ENCODE measurements at regions not wholly inside any gene's neighbourhood (a gene's known extent, or its start where the extent isn't known, plus 50 kb on each side); places are given as distances from the start of the nearest gene placed in this dataset.

GRCh38 chr5:29185558-29185957 is 2007.9 kb upstream of the CDH6 start:
- Histone ChIP-seq H4K20me1 (ENCODE audit: insufficient read depth) (no peaks in the 10 kb centered on the region), H3K36me3 (ENCODE audit: insufficient read depth) (no peaks in the 10 kb centered on the region), H3K4me1 (ENCODE audit: low read depth, poor library complexity, severe bottlenecking) (no peaks in the 10 kb centered on the region), H2AFZ (ENCODE audit: low read depth) (no peak overlapping the region), H3K4me3 (IDR thresholded peaks at IDR 0.05; ENCODE audit: insufficient read depth, low read depth, low read length) (no peak overlapping the region), H3K27ac (no peak overlapping the region), H3K4me2 (no peak overlapping the region), H3K79me2 (ENCODE audit: insufficient read depth, low read depth) (no peaks in the 10 kb centered on the region), H3K27me3 (ENCODE audit: insufficient read depth, low read depth) (no peaks in the 10 kb centered on the region), H3K9ac (no peak overlapping the region)
- no peak for TF ChIP-seq CTCF (conservative IDR thresholded peaks at IDR 0.05; ENCODE audit: low read depth, low read length)

- no peaks in the 10 kb centered on the region for H3K79me2 ChIP-seq (ENCODE audit: insufficient read depth, low read depth)
- no peak for TF ChIP-seq CTCF (conservative IDR thresholded peaks at IDR 0.05; ENCODE audit: low read depth, low read length)
- H3K9ac ChIP-seq = no peak overlapping the region
- no peaks in the 10 kb centered on the region for H3K36me3 ChIP-seq (ENCODE audit: insufficient read depth)
- no peaks in the 10 kb centered on the region for H4K20me1 ChIP-seq (ENCODE audit: insufficient read depth)
- no peak overlapping the region for H3K4me2 ChIP-seq
- no peak overlapping the region for H2AFZ ChIP-seq (ENCODE audit: low read depth)
- H3K27ac ChIP-seq = no peak overlapping the region
- H3K27me3 ChIP-seq (ENCODE audit: insufficient read depth, low read depth) = no peaks in the 10 kb centered on the region
- H3K4me3 ChIP-seq (IDR thresholded peaks at IDR 0.05; ENCODE audit: insufficient read depth, low read depth, low read length) = no peak overlapping the region
- no peaks in the 10 kb centered on the region for H3K4me1 ChIP-seq (ENCODE audit: low read depth, poor library complexity, severe bottlenecking)
Measured at GRCh38 chr5:29175774-29176173, 2017.7 kb upstream of the CDH6 start.

- TF ChIP-seq CTCF (conservative IDR thresholded peaks at IDR 0.05; ENCODE audit: low read depth, low read length) = no peak
- Histone ChIP-seq H2AFZ (ENCODE audit: low read depth) (no peak overlapping the region), H3K27ac (no peak overlapping the region), H3K4me2 (no peak overlapping the region), H3K27me3 (ENCODE audit: insufficient read depth, low read depth) (no peaks in the 10 kb centered on the region), H3K4me1 (ENCODE audit: low read depth, poor library complexity, severe bottlenecking) (no peaks in the 10 kb centered on the region), H3K9ac (no peak overlapping the region), H4K20me1 (ENCODE audit: insufficient read depth) (no peaks in the 10 kb centered on the region; the same call in 1 of the 2 replicates), H3K36me3 (ENCODE audit: insufficient read depth) (no peaks in the 10 kb centered on the region), H3K4me3 (IDR thresholded peaks at IDR 0.05; ENCODE audit: insufficient read depth, low read depth, low read length) (no peak overlapping the region), H3K79me2 (ENCODE audit: insufficient read depth, low read depth) (no peaks in the 10 kb centered on the region)
Measured at GRCh38 chr5:29170599-29170998, 2022.9 kb upstream of the CDH6 start.

- no peak overlapping the region for H3K4me2 ChIP-seq
- H3K27me3 ChIP-seq (ENCODE audit: insufficient read depth, low read depth) = no peaks in the 10 kb centered on the region
- no peaks in the 10 kb centered on the region for H3K79me2 ChIP-seq (ENCODE audit: insufficient read depth, low read depth)
- H4K20me1 ChIP-seq (ENCODE audit: insufficient read depth) = no peaks in the 10 kb centered on the region; the same call in 1 of the 2 replicates
- H3K36me3 ChIP-seq (ENCODE audit: insufficient read depth) = no peaks in the 10 kb centered on the region
- H3K4me3 ChIP-seq (IDR thresholded peaks at IDR 0.05; ENCODE audit: insufficient read depth, low read depth, low read length) = no peak overlapping the region
- TF ChIP-seq CTCF (conservative IDR thresholded peaks at IDR 0.05; ENCODE audit: low read depth, low read length) = no peak
- no peak overlapping the region for H3K9ac ChIP-seq
- no peak overlapping the region for H3K27ac ChIP-seq
- no peak overlapping the region for H2AFZ ChIP-seq (ENCODE audit: low read depth)
- no peaks in the 10 kb centered on the region for H3K4me1 ChIP-seq (ENCODE audit: low read depth, poor library complexity, severe bottlenecking)
Measured at GRCh38 chr5:29169886-29170285, 2023.6 kb upstream of the CDH6 start.
